Muscle of leg (tissue), 3 donors: ENCODE measurements at regions not wholly inside any gene's neighbourhood (a gene's known extent, or its start where the extent isn't known, plus 50 kb on each side); places are given as distances from the start of the nearest gene placed in this dataset.

Experiments used
- DNase-seq: peaks from one replicate; pipeline ENCODE4 v3.0.0; 2013
- H3K27ac ChIP-seq: one replicate; pipeline ENCODE4 v1.5.1; 2013; ENCODE audit warnings: mild to moderate bottlenecking, low read length, control low read depth
- H3K27me3 ChIP-seq: one replicate; pipeline ENCODE4 v1.6.1; 2013; ENCODE audit warnings: low read length; ENCODE audit not compliant: control insufficient read depth, insufficient read depth
- H3K36me3 ChIP-seq: one replicate; pipeline ENCODE4 v1.6.1; 2013; ENCODE audit warnings: low read length; ENCODE audit not compliant: control insufficient read depth, insufficient read depth
- H3K4me1 ChIP-seq: one replicate; pipeline ENCODE4 v1.6.1; 2013; ENCODE audit warnings: low read length; ENCODE audit not compliant: control insufficient read depth, insufficient read depth
- H3K4me3 ChIP-seq: one replicate; pipeline ENCODE4 v1.5.1; 2013; ENCODE audit warnings: low read length, control low read depth
- H3K9me3 ChIP-seq: replicated peaks from 2 replicates; pipeline ENCODE4 v1.6.1; 2013; ENCODE audit warnings: low read depth, low read length; ENCODE audit not compliant: control insufficient read depth
- WGBS: methylation state at CpG from one replicate; pipeline ENCODE4 v1.1.5; 2013; ENCODE audit warnings: missing lambda C conversion rate; ENCODE audit not compliant: insufficient coverage; 5-methylcytosine and 5-hydroxymethylcytosine counted together

- no peaks in the 10 kb centered on the region for H3K27me3 ChIP-seq
- H3K27ac ChIP-seq = no peak overlapping the region
- WGBS = 31% methylated on average over 2 of the region's 3 CpGs
- no peaks in the 10 kb centered on the region for H3K9me3 ChIP-seq
- H3K36me3 ChIP-seq = no peaks in the 10 kb centered on the region
- H3K4me1 ChIP-seq = peaks cover 4% of the 10 kb centered on the region
- no peak overlapping the region for H3K4me3 ChIP-seq
- peak; percentile 60 for DNase-seq
These were observed 1451.5 kb downstream of the EFNB2 start for GRCh38 chr13:105083992-105084391.

- Histone ChIP-seq H3K4me1 (no peaks in the 10 kb centered on the region), H3K27ac (no peak overlapping the region), H3K9me3 (no peaks in the 10 kb centered on the region), H3K4me3 (no peak overlapping the region), H3K27me3 (no peaks in the 10 kb centered on the region), H3K36me3 (no peaks in the 10 kb centered on the region)
- no peak for DNase-seq
- WGBS = no CpG with 5 or more reads among the region's 2 CpGs
These were observed 1460.7 kb downstream of the EFNB2 start for GRCh38 chr13:105074755-105075154.

- no peaks in the 10 kb centered on the region for H3K9me3 ChIP-seq
- DNase-seq = no peak
- 100% methylated on average over 5 of the region's 13 CpGs for WGBS
These were observed 1462.4 kb downstream of the EFNB2 start for GRCh38 chr13:105073041-105073440.

DNA sequence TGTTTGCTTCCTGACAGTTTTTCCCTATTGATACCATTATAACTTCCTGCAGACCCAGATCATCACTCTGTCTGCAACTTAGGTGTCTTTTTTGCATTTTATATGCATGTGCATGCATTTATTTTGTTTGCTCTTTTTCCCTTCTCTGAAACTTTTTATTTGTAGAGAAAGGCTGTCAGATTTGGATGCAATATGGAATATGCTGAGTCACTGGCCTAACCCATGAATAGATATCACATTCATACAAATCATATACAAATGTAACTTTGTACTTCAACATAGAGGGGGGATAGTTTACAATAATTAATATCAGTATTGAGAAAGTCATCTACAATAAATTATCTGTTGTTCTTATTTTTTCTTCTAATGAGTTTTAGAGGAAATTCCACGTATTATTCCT is 1465.0 kb downstream of the EFNB2 start:
- no peak overlapping the region for H3K4me3 ChIP-seq
- no peaks in the 10 kb centered on the region for H3K36me3 ChIP-seq
- H3K9me3 ChIP-seq = no peaks in the 10 kb centered on the region
- H3K27ac ChIP-seq = no peak overlapping the region
- DNase-seq = no peak
- no CpG with 5 or more reads among the region's 1 CpG for WGBS
- no peaks in the 10 kb centered on the region for H3K4me1 ChIP-seq
- H3K27me3 ChIP-seq = no peaks in the 10 kb centered on the region

More at GRCh38 chr13:105073041-105073440, 1462.4 kb downstream of the EFNB2 start:
- Histone ChIP-seq H3K4me1 (no peaks in the 10 kb centered on the region), H3K4me3 (no peak overlapping the region), H3K27ac (no peak overlapping the region), H3K36me3 (no peaks in the 10 kb centered on the region), H3K27me3 (no peaks in the 10 kb centered on the region)

- Histone ChIP-seq H3K4me1 (no peaks in the 10 kb centered on the region), H3K36me3 (no peaks in the 10 kb centered on the region), H3K27ac (no peak overlapping the region), H3K9me3 (peaks cover under 1% of the 10 kb centered on the region), H3K4me3 (no peak overlapping the region), H3K27me3 (no peaks in the 10 kb centered on the region)
- DNase-seq = no peak
These were observed 1466.4 kb downstream of the EFNB2 start for GRCh38 chr13:105069106-105069505.

DNA sequence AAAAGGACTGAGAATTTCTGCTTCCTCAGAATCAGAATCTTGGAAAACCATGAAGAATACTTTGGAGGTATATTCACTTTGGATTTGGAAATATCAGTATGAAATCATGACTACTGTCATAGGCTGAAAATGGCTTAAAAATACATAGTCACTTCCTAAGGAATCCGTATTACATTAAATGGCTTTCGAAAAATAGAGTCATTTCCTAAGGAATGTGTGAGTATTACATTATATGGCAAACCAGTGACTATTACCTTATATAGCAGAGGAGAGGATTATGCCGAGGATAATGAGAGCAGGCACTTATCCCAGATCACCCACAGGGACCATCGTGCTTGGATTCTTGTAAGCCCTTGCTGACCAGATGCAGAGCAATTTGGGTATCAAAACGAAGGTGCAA is 1471.8 kb downstream of the EFNB2 start:
- no peaks in the 10 kb centered on the region for H3K27me3 ChIP-seq
- no peaks in the 10 kb centered on the region for H3K36me3 ChIP-seq
- H3K27ac ChIP-seq = no peak overlapping the region
- no CpG with 5 or more reads among the region's 5 CpGs for WGBS
- DNase-seq = no peak
- H3K9me3 ChIP-seq = peaks cover 3% of the 10 kb centered on the region
- H3K4me3 ChIP-seq = no peak overlapping the region
- H3K4me1 ChIP-seq = no peaks in the 10 kb centered on the region

DNA sequence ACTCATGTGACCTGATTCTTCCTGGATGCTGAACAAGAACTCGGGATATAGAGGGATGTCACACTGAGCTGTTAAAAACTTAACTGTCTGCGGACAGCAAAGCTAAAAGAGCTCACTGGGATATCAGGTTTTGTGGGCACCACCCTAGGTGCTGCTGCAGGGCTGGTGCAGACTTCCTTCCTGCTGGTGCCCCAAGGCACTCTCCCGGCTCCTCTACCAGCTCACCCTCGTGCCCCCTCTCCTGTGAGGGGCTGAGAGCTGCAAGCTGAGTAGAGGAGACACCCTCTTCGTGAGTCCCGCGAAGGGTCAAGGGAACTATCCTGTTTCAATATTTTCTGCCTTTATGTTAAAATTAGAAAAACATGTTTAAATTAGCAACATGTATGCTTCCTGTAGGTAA is 1475.7 kb downstream of the EFNB2 start:
- H3K27ac ChIP-seq = no peak overlapping the region
- H3K4me3 ChIP-seq = no peak overlapping the region
- H3K36me3 ChIP-seq = no peaks in the 10 kb centered on the region
- H3K9me3 ChIP-seq = peaks cover 3% of the 10 kb centered on the region
- H3K27me3 ChIP-seq = no peaks in the 10 kb centered on the region
- H3K4me1 ChIP-seq = no peaks in the 10 kb centered on the region
- no peak for DNase-seq
- no CpG with 5 or more reads among the region's 7 CpGs for WGBS

GRCh38 chr13:105058517-105058916 is 1476.9 kb downstream of the EFNB2 start:
- DNase-seq = no peak
- Histone ChIP-seq H3K9me3 (no peaks in the 10 kb centered on the region), H3K27me3 (no peaks in the 10 kb centered on the region), H3K36me3 (no peaks in the 10 kb centered on the region), H3K4me3 (no peak overlapping the region), H3K4me1 (no peaks in the 10 kb centered on the region), H3K27ac (no peak overlapping the region)
- WGBS = no CpG with 5 or more reads among the region's 2 CpGs

- H3K4me1 ChIP-seq = no peaks in the 10 kb centered on the region
- H3K9me3 ChIP-seq = no peaks in the 10 kb centered on the region
- no peaks in the 10 kb centered on the region for H3K27me3 ChIP-seq
- no peak overlapping the region for H3K4me3 ChIP-seq
- no peaks in the 10 kb centered on the region for H3K36me3 ChIP-seq
- H3K27ac ChIP-seq = no peak overlapping the region
- no CpG with 5 or more reads among the region's 4 CpGs for WGBS
- DNase-seq = no peak
These were observed 1482.8 kb downstream of the EFNB2 start for GRCh38 chr13:105052711-105053110.

DNA sequence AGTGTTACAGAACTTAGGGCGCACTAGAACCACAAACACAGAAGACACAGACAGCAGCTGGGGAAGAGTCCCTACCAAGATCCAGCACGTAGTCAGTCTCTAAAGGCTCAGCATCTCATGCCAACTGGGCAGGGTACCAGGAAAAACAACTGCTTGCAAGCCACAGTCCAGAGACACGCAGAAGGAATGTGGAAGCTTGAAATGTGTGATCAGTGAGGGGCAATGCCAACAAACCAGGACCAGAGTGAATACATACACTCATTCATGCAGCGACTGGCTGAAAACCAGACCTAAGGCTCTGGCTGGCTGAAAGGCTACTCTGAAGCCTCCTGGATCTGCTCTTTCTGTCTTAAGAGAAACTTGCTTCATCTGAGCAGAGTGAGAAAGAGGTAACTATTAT is 1484.8 kb downstream of the EFNB2 start:
- Histone ChIP-seq H3K4me1 (no peaks in the 10 kb centered on the region), H3K27me3 (no peaks in the 10 kb centered on the region), H3K9me3 (no peaks in the 10 kb centered on the region), H3K4me3 (no peak overlapping the region), H3K36me3 (no peaks in the 10 kb centered on the region), H3K27ac (no peak overlapping the region)
- DNase-seq = peak; percentile 23
- WGBS = 100% methylated on average over 1 of the region's 4 CpGs

DNA sequence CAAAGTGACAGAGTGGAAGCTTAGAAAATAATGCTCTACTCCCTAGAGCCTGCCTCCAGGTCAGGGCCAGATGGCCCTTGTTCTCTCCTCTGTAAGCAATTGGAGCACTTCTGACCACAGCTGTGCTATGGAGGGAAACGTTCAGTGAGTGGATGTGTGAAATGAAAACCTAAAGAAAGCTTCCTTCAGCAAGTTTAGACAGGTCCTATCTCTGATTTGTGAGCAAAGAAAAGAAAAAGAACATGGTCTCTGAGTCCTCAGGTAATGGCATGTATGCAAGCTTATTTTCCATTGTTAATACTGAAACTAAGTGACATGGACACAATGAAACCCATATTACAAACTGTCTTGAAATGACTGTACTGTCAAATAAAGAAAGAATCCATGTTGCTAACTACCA is 1486.8 kb downstream of the EFNB2 start:
- H3K9me3 ChIP-seq = no peaks in the 10 kb centered on the region
- H3K4me3 ChIP-seq = no peak overlapping the region
- H3K36me3 ChIP-seq = no peaks in the 10 kb centered on the region
- DNase-seq = peak; percentile 17
- no CpG with 5 or more reads among the region's 1 CpG for WGBS
- no peaks in the 10 kb centered on the region for H3K27me3 ChIP-seq
- H3K4me1 ChIP-seq = no peaks in the 10 kb centered on the region
- H3K27ac ChIP-seq = no peak overlapping the region
